UCSD-AML1 (cell line): ENCODE measurements at regions not wholly inside any gene's neighbourhood (a gene's known extent, or its start where the extent isn't known, plus 50 kb on each side); places are given as distances from the start of the nearest gene placed in this dataset.
"Not testable (repeated sequence)": the region's sequence is repeated elsewhere in the genome, so short reads cannot be mapped to it uniquely, and the experiment has no call there.

ENCODE experiments used
- DNase-seq: peaks from one replicate; lab custom pipeline; 2025; ENCODE audit not compliant: unreplicated experiment; lab: John Stamatoyannopoulos, UW

DNA sequence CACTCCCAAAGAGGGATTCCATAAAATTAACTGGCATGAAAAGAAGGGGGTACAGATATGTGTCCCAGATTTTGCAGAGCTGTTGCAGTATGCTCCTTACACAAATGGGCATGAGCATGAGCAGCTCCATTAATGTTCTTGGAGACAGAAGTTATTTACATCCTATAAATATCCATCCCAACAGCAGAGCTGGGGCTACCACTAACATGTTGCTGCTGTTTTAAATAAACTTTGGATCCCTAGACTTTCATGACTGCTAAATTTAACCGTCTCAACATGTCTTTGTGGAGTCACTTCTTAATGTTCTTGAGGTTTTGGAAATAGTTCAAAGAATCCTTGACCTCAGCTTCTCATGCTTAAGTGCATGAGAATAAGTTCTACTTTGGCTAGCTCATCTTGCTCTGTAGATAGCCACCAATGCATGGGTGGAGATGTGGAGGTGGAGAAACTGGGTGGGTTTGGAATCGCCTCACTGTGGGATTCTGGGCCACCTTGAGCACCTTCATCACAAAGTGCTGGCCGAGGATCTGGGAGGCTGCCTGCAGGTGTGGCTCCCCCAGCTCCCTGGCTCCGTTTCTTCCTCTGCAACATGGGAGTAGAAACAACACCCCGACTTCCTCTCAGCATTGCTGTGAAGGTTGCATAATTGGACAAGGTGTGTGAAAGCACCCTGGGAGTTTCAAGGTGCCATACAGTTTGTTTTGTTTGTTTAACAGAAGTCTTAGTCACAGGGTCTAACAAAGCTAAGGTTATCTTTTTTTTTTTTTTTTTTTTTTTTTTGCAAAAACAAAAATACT is 307.2 kb downstream of the MYCN start:
- no peak for DNase-seq

DNA sequence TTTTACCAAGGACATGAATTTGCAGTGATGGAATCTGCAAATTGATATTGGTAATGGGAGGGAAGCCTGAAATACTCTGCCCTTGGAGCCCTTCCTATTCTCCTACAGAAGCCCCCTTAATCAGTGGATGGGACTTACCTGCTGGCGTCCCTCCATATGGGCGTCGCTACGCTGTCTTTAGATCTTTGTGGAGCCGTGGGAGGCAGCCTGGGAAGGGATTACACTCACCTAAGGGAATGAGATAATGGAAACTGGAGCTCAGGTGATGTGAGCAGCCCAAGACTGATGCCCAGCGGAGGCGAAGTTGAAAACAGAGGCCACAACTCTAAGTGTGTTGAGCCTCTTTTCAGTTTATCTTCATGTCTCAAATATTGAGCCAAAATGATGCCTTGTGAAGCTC is 306.6 kb downstream of the MYCN start:
- DNase-seq: no peak

DNA sequence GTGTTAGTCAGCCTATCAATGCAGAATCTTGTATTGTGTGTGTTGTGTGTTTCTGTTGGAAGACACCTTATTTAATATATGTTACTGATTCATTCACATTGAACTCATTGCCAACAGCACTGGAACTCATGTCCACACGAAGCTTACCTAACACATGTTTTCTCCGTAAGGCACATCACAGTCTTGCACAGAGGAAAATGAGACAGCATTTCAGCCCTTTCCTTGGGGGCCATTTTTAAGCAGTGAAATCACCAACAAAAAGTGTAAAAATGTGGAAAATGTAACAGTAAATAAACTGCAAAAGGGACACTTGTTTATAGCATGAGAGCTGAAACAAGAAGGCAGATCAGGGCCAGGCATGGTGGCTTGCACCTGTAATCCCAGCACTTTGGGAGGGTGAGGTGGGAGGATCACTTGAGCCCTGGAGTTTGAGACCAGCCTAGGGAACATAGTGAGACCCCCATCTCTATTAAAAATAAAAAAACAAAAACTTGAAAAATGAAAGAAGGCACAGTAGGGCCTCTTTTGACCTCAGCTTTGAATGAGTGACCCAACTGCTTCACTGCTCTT is 306.0 kb downstream of the MYCN start:
- DNase-seq: no peak

DNA sequence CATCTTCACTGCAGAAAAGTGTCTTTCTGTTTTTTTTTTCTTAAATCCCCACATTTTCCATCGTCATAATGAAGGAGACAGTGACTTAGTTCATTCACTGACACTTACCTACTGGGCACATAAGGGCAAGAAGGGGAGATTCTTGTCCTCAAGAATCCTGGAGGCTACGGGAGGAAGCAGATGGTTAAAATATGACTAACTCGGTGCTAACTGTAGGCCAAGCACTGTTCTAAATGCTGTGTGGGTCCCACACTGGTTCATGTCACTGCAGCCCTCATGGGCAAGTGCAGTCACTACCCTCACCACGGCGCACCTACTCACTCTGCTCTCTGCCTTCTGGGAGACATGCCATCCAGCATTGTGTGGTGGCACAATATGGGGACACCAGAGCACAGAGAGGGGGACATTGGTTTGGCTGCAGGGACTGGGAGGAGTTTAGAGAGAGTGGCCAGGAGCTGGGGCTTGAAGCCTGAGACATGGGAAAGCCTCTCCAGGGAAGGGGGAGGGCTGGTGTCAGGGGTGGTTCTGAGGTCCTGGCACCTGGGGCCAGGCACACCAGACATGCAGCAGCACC is 305.2 kb downstream of the MYCN start:
- DNase-seq: no peak

- DNase-seq: no peak
Measured at GRCh38 chr2:16244966-16245320, 304.6 kb downstream of the MYCN start.

DNA sequence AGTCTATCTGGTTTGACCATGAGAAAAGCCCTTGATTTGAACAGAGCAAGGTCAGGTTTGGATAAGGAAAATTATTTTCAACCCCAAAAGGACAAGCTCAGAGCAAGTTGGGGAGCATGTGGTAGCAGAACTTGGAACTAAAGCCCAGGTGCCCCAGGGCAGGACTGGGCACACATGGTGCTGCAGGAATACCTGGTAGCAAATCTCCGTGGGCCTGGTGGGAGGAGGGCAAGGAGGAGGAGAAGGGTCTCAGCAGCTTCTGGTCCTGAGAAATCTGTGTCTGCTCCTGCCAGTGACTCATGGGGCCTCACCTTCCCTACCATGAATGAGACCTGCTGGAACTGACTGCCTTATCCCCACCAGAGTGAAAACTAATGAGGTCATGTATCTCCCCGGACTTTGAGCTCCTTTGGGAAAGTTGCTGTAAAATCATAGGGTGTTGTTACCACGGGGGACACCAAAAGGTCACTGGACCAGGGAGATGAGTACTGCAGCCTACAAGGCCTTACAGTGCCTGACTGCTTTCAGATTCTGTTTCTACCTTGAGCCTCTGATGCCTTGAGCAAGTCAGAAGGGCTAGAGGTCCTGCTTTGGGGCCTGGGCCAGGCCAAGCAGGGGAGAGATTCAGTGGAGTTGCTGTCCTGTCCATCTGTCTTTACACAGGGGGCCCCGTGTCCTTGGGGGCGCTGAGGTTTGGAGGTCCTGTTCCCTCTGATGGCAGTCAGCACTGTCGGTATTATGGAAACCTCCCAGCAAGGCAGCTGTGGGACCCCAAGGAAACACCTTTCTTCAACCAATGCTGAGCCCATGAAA is 304.0 kb downstream of the MYCN start:
- no peak for DNase-seq

DNA sequence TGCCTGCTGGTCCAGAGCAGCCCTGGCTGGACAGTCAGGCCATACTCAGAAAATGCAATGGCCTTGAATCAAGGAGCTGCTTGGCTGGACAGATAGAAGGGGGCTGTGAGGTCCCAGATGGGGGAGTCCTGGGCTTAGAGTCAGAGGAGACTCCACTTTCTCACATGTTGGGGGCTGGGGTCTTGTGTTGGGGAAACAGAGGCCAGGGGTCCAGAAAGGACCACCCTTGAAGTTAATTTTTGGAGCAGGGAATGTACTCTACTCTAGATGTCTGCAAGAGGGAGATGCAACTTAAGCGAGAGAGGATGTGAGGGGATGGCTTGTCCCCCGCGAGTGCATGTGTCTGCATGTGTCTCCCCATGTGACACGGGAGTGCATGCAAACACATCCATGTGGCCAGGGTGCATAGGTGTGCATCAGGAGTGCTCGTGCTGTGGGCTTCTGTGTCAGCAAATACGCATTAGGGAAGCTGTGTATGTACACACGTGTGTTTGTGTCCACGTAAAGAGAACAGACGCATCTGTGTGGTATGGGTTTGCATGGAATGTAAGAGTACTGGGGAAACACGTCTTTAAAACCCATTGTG is 303.2 kb downstream of the MYCN start:
- DNase-seq: no peak

GRCh38 chr2:16242906-16243305 is 302.6 kb downstream of the MYCN start:
- no peak for DNase-seq

GRCh38 chr2:16241166-16242160 is 301.1 kb downstream of the MYCN start:
- no peak for DNase-seq

GRCh38 chr2:16240402-16240801 is 300.1 kb downstream of the MYCN start:
- DNase-seq: no peak

- DNase-seq: no peak
Measured at GRCh38 chr2:16239296-16239850, 299.0 kb downstream of the MYCN start.

DNA sequence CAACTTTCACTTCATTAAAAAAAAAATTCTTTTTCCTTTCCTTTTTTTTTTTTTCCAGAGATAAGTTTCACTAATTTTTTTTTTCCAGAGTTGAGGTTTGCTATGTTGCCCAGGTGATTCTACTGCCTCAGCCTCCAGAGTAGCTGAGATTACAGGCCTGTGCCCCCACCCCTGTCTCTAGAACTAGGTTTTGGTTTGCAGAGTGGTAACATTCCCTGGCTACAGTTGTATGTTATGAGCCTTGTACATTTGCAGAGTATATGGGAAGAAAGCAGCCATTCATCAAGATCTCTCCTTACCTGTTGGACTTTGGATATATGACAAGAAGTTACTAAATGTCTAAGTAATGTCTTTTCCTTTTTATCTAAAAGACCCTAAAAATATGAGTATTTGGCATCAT is 298.4 kb downstream of the MYCN start:
- no peak for DNase-seq

- DNase-seq: no peak
Measured at GRCh38 chr2:16238001-16238761, 297.8 kb downstream of the MYCN start.

DNA sequence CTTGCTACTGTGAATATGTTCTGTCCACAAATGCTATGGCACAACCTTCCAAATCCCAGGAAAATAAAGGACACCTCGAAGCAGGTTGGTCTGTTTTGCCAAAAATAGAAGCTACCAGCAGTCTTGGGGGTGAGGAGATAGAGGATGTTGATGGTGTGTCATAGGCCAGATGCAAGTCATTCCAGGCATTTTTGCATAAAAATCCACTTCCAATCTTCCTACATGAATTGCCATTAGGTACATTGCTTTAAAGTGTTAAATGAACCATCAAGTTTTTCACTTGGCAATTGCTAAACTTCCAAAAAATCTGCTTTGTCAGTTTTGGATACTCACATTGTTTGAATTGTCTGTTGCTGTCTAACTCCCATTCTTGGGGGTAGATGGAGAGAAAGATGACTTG is 295.4 kb downstream of the MYCN start:
- DNase-seq: no peak

DNA sequence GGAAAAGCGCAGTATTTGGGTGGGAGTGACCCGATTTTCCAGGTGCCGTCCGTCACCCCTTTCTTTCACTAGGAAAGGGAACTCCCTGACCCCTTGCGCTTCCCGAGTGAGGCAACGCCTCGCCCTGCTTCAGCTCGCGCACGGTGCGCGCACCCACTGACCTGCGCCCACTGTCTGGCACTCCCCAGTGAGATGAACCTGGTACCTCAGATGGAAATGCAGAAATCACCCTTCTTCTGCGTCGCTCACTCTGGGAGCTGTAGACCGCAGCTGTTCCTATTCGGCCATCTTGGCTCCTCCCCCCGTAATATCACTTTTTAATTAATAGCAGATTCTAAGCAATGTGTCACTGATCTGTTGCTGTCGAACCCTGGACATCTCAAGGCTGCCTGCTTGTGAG is 294.9 kb downstream of the MYCN start:
- DNase-seq: not testable (repeated sequence)

DNA sequence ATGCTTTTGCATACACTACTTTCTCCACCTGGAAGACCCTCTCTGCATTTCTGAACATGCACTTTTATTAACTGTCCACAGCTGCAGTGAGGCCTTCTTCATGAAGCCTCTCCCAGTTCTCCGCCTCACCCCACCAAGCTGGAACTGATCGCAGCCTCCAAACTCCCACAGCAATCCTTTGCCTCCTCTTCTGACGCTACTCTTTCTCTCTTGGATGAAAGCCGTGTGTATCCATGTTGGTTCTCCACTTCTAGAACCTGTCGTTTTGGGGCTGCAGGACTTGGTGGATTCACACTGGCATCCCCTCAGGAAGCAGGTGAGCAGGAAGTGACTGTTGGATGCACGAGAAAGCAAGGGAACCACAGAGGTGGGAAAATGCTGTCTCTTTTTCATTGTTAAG is 288.6 kb downstream of the MYCN start:
- DNase-seq: no peak

- DNase-seq: no peak
Measured at GRCh38 chr2:16228471-16228870, 288.1 kb downstream of the MYCN start.

DNA sequence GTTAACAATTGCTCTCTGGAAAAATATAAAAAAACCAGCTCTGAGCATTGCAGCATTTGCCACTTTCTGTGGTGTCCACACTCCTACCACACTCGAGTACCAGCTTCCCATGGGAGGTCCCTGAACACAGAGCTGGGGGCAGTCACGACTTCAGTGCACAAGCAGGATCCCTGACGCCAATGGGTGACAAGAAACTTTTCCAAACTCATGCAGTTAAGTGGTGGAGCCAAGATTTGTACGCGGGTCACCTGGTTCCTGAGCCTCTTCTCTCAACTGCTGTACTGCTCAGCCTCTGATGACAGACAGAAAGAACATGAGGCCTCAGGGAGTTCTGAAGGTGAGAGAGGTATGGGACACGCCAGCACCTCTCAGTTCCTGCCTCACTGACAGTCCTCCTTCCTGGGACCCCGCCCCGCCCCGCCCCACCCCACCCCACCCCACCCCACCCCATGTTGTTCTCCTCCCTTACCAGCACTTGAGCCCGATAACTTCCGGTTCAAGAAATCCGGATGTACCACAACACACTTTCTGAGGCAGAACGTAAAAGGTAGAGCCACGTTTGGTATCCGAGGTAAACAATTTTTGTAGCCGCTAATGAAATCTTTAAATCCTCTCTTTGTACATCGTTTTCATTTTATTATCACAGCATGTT is 287.6 kb downstream of the MYCN start:
- no peak for DNase-seq
